ENCODE measurements at regions not wholly inside any gene's neighbourhood (a gene's known extent, or its start where the extent isn't known, plus 50 kb on each side); places are given as distances from the start of the nearest gene placed in this dataset.

DNA sequence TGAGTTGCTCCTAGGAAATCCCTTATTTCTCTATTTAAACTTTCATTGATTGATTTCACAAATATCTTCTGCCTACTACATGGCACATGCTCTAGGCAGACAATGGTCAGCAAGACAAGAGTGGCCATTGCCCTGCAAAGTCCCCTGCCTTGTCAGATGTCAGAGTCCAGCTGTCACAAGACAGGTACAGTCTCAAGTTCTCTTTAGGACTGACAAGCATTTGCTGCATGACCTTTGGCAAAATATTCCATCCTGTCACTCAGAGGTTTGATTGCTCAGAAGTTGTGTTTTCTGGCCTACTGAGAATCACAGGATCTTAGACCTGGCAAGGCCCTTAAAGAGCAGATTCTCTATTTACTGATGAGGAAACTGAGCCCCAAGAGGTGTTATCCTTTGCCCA, 322.3 kb upstream of the NFE2L3 start:
- no peaks in the 10 kb centered on the region for H3K27me3 Mint-ChIP-seq (ENCODE audit: low read depth, unreplicated experiment)
- no peaks in the 10 kb centered on the region for H3K79me2 ChIP-seq (ENCODE audit: insufficient read depth, low read length)
- H3K4me2 ChIP-seq (ENCODE audit: low read length): no peak overlapping the region
- no peak overlapping the region for H3K27ac Mint-ChIP-seq (ENCODE audit: unreplicated experiment)
- no peak overlapping the region for H3K27ac ChIP-seq (ENCODE audit: low read depth, low read length)
- H3K4me3 Mint-ChIP-seq (ENCODE audit: unreplicated experiment): no peak overlapping the region
- H3K9ac ChIP-seq (ENCODE audit: low read length): no peak overlapping the region
- DNase-seq (ENCODE audit: low read depth) (no peak), FAIRE-seq (no peak)
- H3K36me3 Mint-ChIP-seq (ENCODE audit: low read depth, unreplicated experiment): no peaks in the 10 kb centered on the region
- peaks cover 3% of the 10 kb centered on the region for H3K9me3 Mint-ChIP-seq (ENCODE audit: unreplicated experiment)
- H4K20me1 ChIP-seq (ENCODE audit: insufficient read depth, low read length): no peaks in the 10 kb centered on the region
- no peak for TF ChIP-seq EZH2 (IDR thresholded peaks at IDR 0.05; ENCODE audit: insufficient read depth, low read length)
- TF ChIP-seq, protein P1, sequence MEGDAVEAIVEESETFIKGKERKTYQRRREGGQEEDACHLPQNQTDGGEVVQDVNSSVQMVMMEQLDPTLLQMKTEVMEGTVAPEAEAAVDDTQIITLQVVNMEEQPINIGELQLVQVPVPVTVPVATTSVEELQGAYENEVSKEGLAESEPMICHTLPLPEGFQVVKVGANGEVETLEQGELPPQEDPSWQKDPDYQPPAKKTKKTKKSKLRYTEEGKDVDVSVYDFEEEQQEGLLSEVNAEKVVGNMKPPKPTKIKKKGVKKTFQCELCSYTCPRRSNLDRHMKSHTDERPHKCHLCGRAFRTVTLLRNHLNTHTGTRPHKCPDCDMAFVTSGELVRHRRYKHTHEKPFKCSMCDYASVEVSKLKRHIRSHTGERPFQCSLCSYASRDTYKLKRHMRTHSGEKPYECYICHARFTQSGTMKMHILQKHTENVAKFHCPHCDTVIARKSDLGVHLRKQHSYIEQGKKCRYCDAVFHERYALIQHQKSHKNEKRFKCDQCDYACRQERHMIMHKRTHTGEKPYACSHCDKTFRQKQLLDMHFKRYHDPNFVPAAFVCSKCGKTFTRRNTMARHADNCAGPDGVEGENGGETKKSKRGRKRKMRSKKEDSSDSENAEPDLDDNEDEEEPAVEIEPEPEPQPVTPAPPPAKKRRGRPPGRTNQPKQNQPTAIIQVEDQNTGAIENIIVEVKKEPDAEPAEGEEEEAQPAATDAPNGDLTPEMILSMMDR (IDR thresholded peaks at IDR 0.05; ENCODE audit: insufficient read depth, low read depth, low read length): no peak
- no peak overlapping the region for H2AFZ ChIP-seq (ENCODE audit: low read depth, low read length)
- peaks cover 26% of the 10 kb centered on the region for H3K4me1 Mint-ChIP-seq (ENCODE audit: low read depth, unreplicated experiment)
- H3K36me3 ChIP-seq (ENCODE audit: insufficient read depth, low read length): no peaks in the 10 kb centered on the region
- H3K4me1 ChIP-seq (ENCODE audit: insufficient read depth, low read length): no peaks in the 10 kb centered on the region
- H3K27me3 ChIP-seq (ENCODE audit: insufficient read depth, low read length): no peaks in the 10 kb centered on the region
- no peaks in the 10 kb centered on the region for H3K9me3 ChIP-seq (ENCODE audit: insufficient read depth, low read depth, low read length)
- H3K4me3 ChIP-seq (ENCODE audit: insufficient read depth, low read depth, low read length): no peak overlapping the region

DNA sequence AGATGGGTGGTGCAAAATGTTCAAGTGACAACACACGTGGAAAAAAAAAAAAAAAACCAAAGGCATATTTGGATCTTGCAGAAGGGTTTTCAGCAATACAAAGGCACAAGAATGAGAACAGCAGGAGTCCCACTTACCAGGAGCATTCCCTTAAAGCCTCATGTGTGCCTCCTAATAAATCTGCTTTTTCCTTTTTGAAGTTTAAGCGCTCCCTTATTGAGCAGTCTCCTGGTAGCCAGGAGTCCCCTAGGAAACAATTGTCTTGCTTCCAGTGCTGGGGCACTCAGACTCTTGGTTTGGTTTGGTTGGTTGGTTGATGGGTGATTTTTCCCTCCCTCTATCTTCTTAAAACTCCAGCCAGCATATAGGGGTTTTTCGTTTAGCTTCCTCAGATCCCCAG, 321.8 kb upstream of the NFE2L3 start:
- no peak overlapping the region for H2AFZ ChIP-seq (ENCODE audit: low read depth, low read length)
- Mint-ChIP-seq H3K27me3 (ENCODE audit: low read depth, unreplicated experiment) (no peaks in the 10 kb centered on the region), H3K27ac (ENCODE audit: unreplicated experiment) (no peak overlapping the region), H3K36me3 (ENCODE audit: low read depth, unreplicated experiment) (no peaks in the 10 kb centered on the region), H3K4me3 (ENCODE audit: unreplicated experiment) (no peak overlapping the region), H3K9me3 (ENCODE audit: unreplicated experiment) (peaks cover 3% of the 10 kb centered on the region), H3K4me1 (ENCODE audit: low read depth, unreplicated experiment) (peaks cover 31% of the 10 kb centered on the region)
- H3K79me2 ChIP-seq (ENCODE audit: insufficient read depth, low read length): no peaks in the 10 kb centered on the region
- no peak for TF ChIP-seq EZH2 (IDR thresholded peaks at IDR 0.05; ENCODE audit: insufficient read depth, low read length)
- TF ChIP-seq, protein P1 (IDR thresholded peaks at IDR 0.05; ENCODE audit: insufficient read depth, low read depth, low read length): no peak
- H3K4me1 ChIP-seq (ENCODE audit: insufficient read depth, low read length): no peaks in the 10 kb centered on the region
- no peak for DNase-seq (ENCODE audit: low read depth)
- no peaks in the 10 kb centered on the region for H3K27me3 ChIP-seq (ENCODE audit: insufficient read depth, low read length)
- no peak overlapping the region for H3K27ac ChIP-seq (ENCODE audit: low read depth, low read length)
- H3K9me3 ChIP-seq (ENCODE audit: insufficient read depth, low read depth, low read length): no peaks in the 10 kb centered on the region
- H3K4me2 ChIP-seq (ENCODE audit: low read length): no peak overlapping the region
- no peak overlapping the region for H3K9ac ChIP-seq (ENCODE audit: low read length)
- no peaks in the 10 kb centered on the region for H3K36me3 ChIP-seq (ENCODE audit: insufficient read depth, low read length)
- H3K4me3 ChIP-seq (ENCODE audit: insufficient read depth, low read depth, low read length): no peak overlapping the region
- no peaks in the 10 kb centered on the region for H4K20me1 ChIP-seq (ENCODE audit: insufficient read depth, low read length)
- no peak for FAIRE-seq

DNA sequence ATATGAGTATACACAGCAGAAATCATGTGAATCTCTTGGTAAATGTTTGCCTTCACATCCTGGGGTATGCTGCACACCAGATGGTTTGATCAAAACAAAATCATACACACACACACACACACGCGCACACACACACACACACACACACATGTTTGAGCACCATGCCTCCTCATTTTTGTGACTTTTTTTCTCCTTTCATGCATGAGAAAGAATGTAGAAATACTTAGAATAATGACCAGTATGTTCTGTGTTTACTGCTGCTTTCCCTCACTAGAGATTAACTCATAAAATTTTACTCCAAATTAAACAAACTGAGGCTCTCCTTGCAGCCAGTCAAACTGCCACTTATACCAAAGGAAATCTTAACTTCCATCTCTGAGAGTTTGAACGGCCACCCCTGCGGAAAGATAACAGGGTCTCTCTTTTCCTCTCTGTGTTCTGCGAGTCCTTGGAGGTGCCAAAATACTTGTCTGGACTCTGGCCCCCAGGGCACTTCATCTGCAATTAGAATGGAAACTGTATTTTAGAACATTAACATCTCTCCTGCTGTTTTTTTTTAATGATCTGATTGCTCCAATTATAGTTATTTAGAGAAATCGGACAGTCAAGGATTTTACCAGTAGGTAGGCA, 320.8 kb upstream of the NFE2L3 start:
- Histone ChIP-seq H3K9me3 (ENCODE audit: insufficient read depth, low read depth, low read length) (no peaks in the 10 kb centered on the region), H3K79me2 (ENCODE audit: insufficient read depth, low read length) (no peaks in the 10 kb centered on the region), H3K4me3 (ENCODE audit: insufficient read depth, low read depth, low read length) (no peak overlapping the region), H4K20me1 (ENCODE audit: insufficient read depth, low read length) (no peaks in the 10 kb centered on the region), H3K36me3 (ENCODE audit: insufficient read depth, low read length) (no peaks in the 10 kb centered on the region), H3K4me2 (ENCODE audit: low read length) (no peak overlapping the region), H3K4me1 (ENCODE audit: insufficient read depth, low read length) (no peaks in the 10 kb centered on the region), H3K9ac (ENCODE audit: low read length) (no peak overlapping the region), H3K27ac (ENCODE audit: low read depth, low read length) (no peak overlapping the region), H3K27me3 (ENCODE audit: insufficient read depth, low read length) (no peaks in the 10 kb centered on the region), H2AFZ (ENCODE audit: low read depth, low read length) (no peak overlapping the region)
- H3K27ac Mint-ChIP-seq (ENCODE audit: unreplicated experiment): no peak overlapping the region
- H3K36me3 Mint-ChIP-seq (ENCODE audit: low read depth, unreplicated experiment): no peaks in the 10 kb centered on the region
- TF ChIP-seq, protein P1 (IDR thresholded peaks at IDR 0.05; ENCODE audit: insufficient read depth, low read depth, low read length): no peak
- TF ChIP-seq EZH2 (IDR thresholded peaks at IDR 0.05; ENCODE audit: insufficient read depth, low read length): no peak
- DNase-seq (ENCODE audit: low read depth) (no peak), FAIRE-seq (no peak)
- no peak overlapping the region for H3K4me3 Mint-ChIP-seq (ENCODE audit: unreplicated experiment)
- H3K27me3 Mint-ChIP-seq (ENCODE audit: low read depth, unreplicated experiment): no peaks in the 10 kb centered on the region
- peaks cover 3% of the 10 kb centered on the region for H3K9me3 Mint-ChIP-seq (ENCODE audit: unreplicated experiment)
- peaks cover 38% of the 10 kb centered on the region for H3K4me1 Mint-ChIP-seq (ENCODE audit: low read depth, unreplicated experiment)

All from astrocyte (in vitro differentiated cells and primary cell).